C4-2B (cell line): ENCODE measurements at regions not wholly inside any gene's neighbourhood (a gene's known extent, or its start where the extent isn't known, plus 50 kb on each side); places are given as distances from the start of the nearest gene placed in this dataset.

Source experiments
- ZFX ChIP-seq: fragments of 450-650 bp; IDR thresholded peaks from 2 replicates; pipeline ENCODE4 v1.6.1; 2017
- TF ChIP-seq, protein P1 (sequence below): fragments of 450-650 bp; conservative IDR thresholded peaks from 2 replicates; pipeline ENCODE4 v1.5.1; 2017; ENCODE audit warnings: mild to moderate bottlenecking

DNA sequence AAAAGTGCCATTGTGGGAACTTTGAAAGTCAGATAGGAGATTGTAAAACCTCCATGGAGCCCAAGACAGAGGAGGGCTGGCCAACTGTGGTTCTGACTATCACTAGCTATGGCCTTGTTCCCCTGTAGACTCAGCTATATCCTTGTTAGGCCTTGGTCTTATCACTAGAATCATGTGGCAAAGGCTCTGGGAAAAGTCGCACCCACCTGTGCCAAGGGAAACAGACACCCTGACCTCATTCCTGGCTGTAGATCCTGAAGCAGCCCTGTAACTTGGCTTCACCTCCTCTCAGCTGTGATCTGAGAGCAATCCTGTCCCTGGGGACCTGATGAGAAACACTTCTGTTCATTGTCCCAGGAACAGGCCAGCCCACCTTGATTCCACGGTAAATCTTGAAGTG is 566.2 kb downstream of the TMEM135 start:
- TF ChIP-seq, protein P1, sequence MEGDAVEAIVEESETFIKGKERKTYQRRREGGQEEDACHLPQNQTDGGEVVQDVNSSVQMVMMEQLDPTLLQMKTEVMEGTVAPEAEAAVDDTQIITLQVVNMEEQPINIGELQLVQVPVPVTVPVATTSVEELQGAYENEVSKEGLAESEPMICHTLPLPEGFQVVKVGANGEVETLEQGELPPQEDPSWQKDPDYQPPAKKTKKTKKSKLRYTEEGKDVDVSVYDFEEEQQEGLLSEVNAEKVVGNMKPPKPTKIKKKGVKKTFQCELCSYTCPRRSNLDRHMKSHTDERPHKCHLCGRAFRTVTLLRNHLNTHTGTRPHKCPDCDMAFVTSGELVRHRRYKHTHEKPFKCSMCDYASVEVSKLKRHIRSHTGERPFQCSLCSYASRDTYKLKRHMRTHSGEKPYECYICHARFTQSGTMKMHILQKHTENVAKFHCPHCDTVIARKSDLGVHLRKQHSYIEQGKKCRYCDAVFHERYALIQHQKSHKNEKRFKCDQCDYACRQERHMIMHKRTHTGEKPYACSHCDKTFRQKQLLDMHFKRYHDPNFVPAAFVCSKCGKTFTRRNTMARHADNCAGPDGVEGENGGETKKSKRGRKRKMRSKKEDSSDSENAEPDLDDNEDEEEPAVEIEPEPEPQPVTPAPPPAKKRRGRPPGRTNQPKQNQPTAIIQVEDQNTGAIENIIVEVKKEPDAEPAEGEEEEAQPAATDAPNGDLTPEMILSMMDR, result no peak
- TF ChIP-seq ZFX, result no peak
